ENCODE measurements at regions not wholly inside any gene's neighbourhood (a gene's known extent, or its start where the extent isn't known, plus 50 kb on each side); places are given as distances from the start of the nearest gene placed in this dataset.

GRCh38 chr2:6782517-6783237 lies 83.0 kb downstream of the CMPK2 start:
- no peak for DNase-seq (ENCODE audit: low read depth)
- Histone ChIP-seq H3K4me3 (ENCODE audit: low read depth, low read length) (no peak overlapping the region), H3K27me3 (ENCODE audit: control insufficient read depth, insufficient read depth, low read length) (no peaks in the 10 kb centered on the region), H3K36me3 (ENCODE audit: control insufficient read depth, insufficient read depth, low read length) (no peaks in the 10 kb centered on the region)
- CTCF ChIA-PET = interaction anchor here (1.3 kb wide), 1 partner anchor 10 kb away, joined by 6 read pairs; no protein-coding TSS in a partner anchor
- no peak for TF ChIP-seq CTCF (IDR thresholded peaks at IDR 0.05; ENCODE audit: insufficient read depth, low read depth, low read length)
- POLR2A ChIA-PET = no interaction called here

- ChIA-PET POLR2A (no interaction called here), CTCF (interaction anchor here (1.0 kb wide), 1 partner anchor 9 kb away, joined by 3 read pairs; no protein-coding TSS in a partner anchor)
- no peak for TF ChIP-seq CTCF (IDR thresholded peaks at IDR 0.05; ENCODE audit: insufficient read depth, low read depth, low read length)
- no peak for DNase-seq (ENCODE audit: low read depth)
- Histone ChIP-seq H3K27me3 (ENCODE audit: control insufficient read depth, insufficient read depth, low read length) (no peaks in the 10 kb centered on the region), H3K36me3 (ENCODE audit: control insufficient read depth, insufficient read depth, low read length) (no peaks in the 10 kb centered on the region), H3K4me3 (ENCODE audit: low read depth, low read length) (no peak overlapping the region)
Observed at GRCh38 chr2:6783238-6783614, 82.5 kb downstream of the CMPK2 start.

- DNase-seq (ENCODE audit: low read depth) = no peak
- no peak overlapping the region for H3K4me3 ChIP-seq (ENCODE audit: low read depth, low read length)
- ChIA-PET CTCF (interaction anchor here (1.0 to 1.4 kb wide), 3 partner anchors 10 to 43 kb away, joined by 3 read pairs; no protein-coding TSS in a partner anchor), POLR2A (no interaction called here)
- no peaks in the 10 kb centered on the region for H3K27me3 ChIP-seq (ENCODE audit: control insufficient read depth, insufficient read depth, low read length)
- no peaks in the 10 kb centered on the region for H3K36me3 ChIP-seq (ENCODE audit: control insufficient read depth, insufficient read depth, low read length)
- no peak for TF ChIP-seq CTCF (IDR thresholded peaks at IDR 0.05; ENCODE audit: insufficient read depth, low read depth, low read length)
Observed at GRCh38 chr2:6784291-6784690, 81.4 kb downstream of the CMPK2 start.

GRCh38 chr2:6785493-6785892 lies 80.2 kb downstream of the CMPK2 start:
- CTCF ChIA-PET = no interaction called here

GRCh38 chr2:6787376-6787775 lies 78.3 kb downstream of the CMPK2 start:
- POLR2A ChIA-PET = no interaction called here
- no peak for TF ChIP-seq CTCF (IDR thresholded peaks at IDR 0.05; ENCODE audit: insufficient read depth, low read depth, low read length)
- DNase-seq (ENCODE audit: low read depth) = no peak
- no peaks in the 10 kb centered on the region for H3K36me3 ChIP-seq (ENCODE audit: control insufficient read depth, insufficient read depth, low read length)
- CTCF ChIA-PET = no interaction called here
- H3K27me3 ChIP-seq (ENCODE audit: control insufficient read depth, insufficient read depth, low read length) = no peaks in the 10 kb centered on the region
- no peak overlapping the region for H3K4me3 ChIP-seq (ENCODE audit: low read depth, low read length)

More at GRCh38 chr2:6785493-6785892, 80.2 kb downstream of the CMPK2 start:
- POLR2A ChIA-PET = no interaction called here
- no peak for DNase-seq (ENCODE audit: low read depth)
- no peak for TF ChIP-seq CTCF (IDR thresholded peaks at IDR 0.05; ENCODE audit: insufficient read depth, low read depth, low read length)
- H3K4me3 ChIP-seq (ENCODE audit: low read depth, low read length) = no peak overlapping the region
- no peaks in the 10 kb centered on the region for H3K27me3 ChIP-seq (ENCODE audit: control insufficient read depth, insufficient read depth, low read length)
- H3K36me3 ChIP-seq (ENCODE audit: control insufficient read depth, insufficient read depth, low read length) = no peaks in the 10 kb centered on the region
